Inflammatory macrophage treated with lipopolysaccharide for 4 hours (primary cell): ENCODE measurements at regions not wholly inside any gene's neighbourhood (a gene's known extent, or its start where the extent isn't known, plus 50 kb on each side); places are given as distances from the start of the nearest gene placed in this dataset.

ENCODE experiments used
- DNase-seq: peaks from one replicate; pipeline ENCODE4 v3.0.0-alpha.2; 2020

DNA sequence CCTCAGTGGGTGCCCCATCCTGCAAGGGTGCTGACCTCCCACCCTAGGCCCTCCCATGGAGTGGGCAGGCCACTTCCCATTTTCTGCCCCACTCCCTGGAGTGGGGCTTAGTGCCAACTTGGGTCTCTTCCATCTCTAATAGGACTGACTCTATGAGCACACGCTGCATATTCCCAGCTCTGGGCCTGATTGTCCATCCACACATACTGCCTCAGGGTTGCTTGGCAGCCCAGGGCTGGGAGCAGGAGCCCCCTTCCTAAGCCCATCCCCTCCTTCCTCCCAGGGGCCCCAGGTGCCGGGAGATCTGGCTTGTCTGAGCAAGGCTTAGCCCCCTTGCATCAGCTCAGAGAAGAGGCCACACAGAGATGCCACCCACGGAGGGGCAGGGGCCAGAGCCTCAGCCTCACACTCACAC is 55.1 kb downstream of the PJA1 start:
- DNase-seq, result no peak

GRCh38 chrX:69109706-69110105 is 55.5 kb downstream of the PJA1 start:
- no peak for DNase-seq

DNA sequence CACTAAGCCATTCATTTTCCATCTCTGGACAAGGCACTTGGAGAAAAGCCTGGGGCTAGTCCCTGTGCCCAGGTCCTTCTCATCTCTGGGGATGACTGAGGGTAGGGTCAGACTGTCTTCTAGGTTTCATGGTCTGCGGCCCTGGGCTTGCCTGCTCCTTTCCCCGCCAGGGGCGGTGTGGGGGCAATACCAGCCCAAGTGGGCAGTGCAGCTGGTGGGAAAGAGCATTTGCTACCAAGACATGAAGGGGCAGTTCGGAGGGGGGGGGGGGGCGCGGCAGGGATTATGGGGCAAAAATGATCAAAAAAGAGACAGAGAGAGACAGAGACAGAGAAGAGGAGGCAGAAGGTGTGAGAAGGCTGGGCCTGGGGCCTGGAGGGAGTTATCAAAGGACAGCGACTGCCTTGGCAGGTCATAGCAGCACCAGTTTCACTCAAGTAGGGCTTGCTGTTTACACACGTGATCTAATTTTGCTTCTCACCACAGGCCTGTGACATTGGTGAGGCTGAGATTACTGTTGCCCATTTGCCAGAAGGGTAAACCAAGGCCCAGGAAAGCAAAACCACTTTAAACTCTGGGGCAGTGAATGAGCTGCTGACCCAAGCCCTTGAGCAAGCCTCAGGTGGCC is 56.1 kb downstream of the PJA1 start:
- no peak for DNase-seq

DNA sequence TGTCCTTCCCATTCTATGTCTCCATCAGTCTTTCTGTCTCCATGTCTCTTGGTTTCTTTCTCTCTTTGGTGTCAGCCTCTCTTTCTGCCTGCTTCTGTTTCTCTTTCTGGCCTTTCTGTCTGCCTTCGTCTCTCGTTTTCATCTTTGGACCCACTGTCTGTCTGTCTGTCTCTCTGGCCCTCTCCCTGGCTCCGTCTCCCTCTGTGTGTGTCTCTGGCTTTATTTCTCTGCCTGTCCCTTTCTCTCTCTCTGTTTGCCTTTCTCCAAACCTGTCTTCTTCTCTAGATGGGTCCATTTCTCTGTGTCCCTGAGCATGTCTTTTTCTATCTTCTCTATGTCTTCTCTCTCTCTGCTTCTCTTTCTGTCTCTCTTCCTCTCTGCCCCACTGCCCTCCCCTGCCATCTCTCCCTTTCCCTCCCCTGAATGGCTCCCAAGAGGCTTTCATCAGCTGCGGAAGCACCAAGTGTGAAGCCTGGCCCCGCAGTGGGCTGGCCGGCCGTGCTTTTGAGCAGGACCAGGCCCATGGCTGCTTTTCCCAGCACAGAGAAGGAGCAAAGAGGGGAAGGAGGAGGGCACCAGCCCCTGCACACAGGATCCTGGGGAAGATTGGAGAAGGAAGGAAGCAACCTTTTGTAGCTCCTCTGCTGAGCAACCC is 57.4 kb downstream of the PJA1 start:
- DNase-seq, result no peak

DNA sequence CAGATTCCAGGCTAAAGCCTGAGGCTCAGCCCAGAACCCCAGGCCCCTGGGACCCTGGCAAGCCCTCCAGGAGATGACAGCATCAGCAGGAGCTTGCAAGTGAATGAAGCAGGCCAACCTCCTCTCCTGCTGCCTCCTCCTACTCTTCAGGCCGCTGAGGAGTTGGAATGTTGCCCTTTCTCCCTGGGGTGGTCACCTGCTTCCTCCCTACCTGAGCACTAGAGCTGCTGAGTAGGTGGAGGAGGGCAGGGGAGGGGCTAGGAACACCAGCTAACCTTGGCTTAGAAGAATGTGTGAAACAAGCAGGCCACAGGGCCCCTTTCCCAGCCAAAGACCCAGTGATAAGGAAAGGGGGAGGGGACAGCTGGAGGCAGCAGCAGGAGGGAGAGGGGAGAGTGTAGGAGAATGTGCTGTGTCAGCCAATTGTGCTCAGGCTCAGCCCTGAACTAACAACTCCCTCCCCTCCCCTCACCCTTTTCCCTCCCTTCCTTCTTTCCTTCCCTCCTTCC is 58.0 kb downstream of the PJA1 start:
- no peak for DNase-seq

DNA sequence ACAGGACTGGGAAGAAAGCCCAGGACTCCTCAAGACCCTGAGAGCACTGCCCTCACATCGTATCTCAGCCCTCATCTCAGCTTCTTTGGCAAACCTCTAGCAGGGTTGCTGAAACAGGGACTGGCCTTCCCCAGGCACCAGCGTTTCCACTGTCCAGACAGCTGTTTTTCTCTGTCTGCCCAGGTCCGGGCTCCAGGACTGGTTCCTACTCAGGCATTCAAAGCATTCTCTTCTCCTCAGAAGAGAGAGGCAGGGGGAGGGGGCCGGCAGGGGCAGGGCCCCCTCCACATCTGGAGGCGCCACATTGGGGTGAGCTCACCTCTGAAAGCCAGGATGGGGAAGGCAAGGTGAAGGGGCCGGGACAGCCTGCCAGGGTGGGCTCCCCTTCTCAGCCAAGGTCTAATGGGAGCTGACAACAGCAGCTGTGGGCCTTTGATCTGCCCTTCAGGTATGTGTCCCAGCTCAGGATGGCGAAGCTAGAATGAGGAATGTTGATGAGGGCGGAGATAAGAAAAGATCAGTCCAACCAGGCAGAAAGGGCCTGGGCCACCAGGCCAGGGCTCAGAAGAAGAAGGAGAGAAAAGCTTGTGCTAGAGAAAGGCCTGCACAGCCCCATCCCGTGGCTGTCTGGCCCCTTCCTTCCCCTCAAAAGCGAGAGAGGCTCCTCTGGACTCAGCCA is 60.4 kb downstream of the PJA1 start:
- no peak for DNase-seq

DNA sequence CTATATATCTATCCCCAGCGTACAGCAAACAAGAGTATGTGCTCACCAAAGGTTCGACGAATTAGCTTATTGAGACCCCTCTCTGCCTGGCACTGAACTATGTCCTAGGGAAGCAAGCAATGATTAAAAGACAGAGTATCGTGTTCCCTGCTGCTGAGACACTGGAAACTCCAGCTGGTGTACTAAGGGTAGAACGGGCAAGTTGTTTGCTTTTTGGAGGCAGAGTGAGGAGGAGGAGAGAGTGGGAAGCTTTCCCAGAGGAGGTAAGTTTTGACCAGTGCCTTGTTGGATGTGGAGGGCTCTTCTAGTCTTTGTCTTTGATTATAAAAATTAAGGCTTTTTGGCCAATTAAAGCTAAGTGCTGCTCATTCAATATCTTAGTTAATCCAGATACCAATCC is 61.7 kb downstream of the PJA1 start:
- DNase-seq, result no peak

- DNase-seq, result no peak
Observed at GRCh38 chrX:69102612-69103194, 62.5 kb downstream of the PJA1 start.

- DNase-seq, result no peak
Observed at GRCh38 chrX:69101683-69102251, 63.5 kb downstream of the PJA1 start.

GRCh38 chrX:69100478-69100877 is 64.8 kb downstream of the PJA1 start:
- no peak for DNase-seq

DNA sequence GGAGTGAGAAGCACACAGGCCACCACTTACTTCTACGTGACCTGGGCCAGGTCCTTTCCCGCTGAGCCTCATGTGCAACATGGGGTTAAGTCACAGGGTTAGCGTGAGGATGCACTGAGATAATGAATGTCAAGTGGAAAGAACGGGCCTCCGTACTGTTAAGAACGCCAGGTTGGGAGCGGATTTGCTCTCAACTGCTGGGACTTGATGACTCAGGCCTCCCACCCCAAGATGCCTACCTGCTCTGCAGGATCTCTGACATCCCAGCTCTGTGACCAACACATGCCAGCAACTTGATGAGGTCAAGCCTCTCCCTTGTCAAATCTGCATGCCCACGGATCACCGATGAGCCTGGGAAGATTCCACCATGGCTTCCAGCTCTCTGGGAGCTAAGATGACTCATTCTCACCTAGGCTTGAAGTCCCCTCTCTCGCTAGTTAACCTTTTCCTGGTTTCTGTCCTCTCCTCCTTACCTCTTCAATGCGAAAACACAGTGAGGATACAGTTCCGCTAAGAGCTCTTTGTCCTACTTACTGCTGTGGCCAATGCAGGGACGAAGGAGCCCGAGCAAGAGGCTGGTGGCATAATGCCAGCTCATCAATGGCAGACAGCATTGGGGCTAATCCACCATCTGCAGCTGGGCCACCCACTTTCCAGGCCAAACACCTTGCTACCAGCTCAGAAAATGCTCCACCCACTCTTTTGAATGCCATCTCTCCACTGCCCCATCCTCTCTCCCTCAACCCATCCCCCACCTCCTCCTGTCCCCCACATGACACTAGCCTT is 67.6 kb downstream of the PJA1 start:
- no peak for DNase-seq

DNA sequence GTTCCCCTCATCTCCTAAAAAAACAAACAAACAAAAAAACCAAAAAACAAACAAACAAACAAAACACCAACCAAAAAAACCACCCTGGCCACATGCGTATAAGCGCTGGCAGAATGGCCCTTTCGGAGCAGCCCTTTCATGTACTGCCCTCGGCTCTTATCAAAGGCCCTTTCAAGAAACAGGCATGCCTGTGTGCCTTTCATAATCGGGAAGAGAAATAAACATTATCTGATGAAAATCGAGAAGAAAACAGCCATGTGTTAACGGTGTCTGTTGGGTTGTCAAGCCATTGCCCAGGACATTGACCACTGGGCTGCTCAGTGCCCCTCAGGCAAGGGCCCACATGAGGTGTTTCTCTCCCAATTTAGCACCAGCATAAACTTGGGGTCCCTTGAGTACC is 68.3 kb downstream of the PJA1 start:
- DNase-seq, result no peak

- DNase-seq, result no peak
Observed at GRCh38 chrX:69094977-69095669, 70.1 kb downstream of the PJA1 start.

- DNase-seq, result peak; percentile 44
Observed at GRCh38 chrX:69093960-69094871, 71.0 kb downstream of the PJA1 start.

DNA sequence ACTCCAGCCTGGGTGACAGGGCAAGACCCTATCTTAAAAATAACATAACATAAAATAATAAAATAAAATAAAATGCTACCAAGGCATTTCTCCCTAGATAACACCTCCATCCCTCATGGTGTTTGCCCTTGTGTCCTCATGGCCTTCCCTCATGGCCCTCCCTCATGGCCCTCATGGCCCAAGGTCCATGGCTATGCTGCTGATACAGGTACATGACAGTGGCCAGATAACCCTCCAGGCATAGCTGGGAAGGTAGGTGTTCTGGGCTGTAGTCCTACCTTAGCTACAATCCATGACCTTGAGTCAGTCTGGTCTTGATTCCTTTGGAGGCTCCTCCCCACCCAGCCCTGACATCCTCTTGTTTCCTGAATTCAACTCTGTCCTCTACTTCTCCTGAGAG is 75.2 kb downstream of the PJA1 start:
- no peak for DNase-seq

GRCh38 chrX:69089203-69089602 is 76.0 kb downstream of the PJA1 start:
- no peak for DNase-seq

GRCh38 chrX:69088171-69088938 is 76.9 kb downstream of the PJA1 start:
- DNase-seq, result no peak

DNA sequence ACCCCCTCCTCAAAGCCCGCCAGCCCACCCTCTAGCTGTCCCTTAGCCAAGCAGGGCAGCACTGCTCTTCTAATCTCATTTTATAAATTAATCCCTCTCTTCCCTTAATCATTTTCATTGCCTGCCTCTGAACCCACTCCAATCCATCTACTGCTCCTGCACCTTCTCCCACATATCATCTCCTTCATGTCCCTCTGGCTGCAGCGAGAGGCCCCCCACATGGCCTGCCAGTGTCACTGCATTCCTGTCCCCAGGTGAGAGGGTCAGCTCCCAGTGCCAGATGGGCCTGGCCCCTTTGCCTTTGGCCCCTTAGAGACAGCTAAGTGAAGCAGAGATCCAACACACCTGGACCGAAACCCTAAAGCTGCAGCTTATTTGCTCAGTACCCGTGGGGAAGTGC is 79.4 kb downstream of the PJA1 start:
- no peak for DNase-seq

GRCh38 chrX:69085151-69085550 is 80.1 kb downstream of the PJA1 start:
- no peak for DNase-seq

DNA sequence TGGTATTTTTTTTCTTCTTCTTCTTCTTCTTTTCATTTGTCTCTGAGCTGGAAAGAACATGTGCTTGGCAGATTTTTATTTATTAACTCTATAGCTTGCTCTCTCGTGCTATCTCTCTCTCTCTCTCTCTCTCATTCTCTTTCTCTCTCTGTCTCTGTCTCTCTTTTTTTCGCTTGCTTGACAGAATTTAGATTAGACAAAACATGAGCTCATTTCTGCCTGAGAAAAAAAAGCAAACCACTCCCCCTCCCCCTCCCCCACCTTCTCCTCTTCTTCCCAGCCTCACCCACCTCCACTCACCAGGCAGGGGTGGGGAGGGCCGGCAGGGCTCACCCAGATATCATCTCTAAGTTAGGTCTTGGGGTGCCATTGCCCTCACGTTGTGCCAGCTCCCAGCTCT is 81.5 kb downstream of the PJA1 start:
- DNase-seq, result no peak
